Calu3 (cell line): ENCODE measurements at regions not wholly inside any gene's neighbourhood (a gene's known extent, or its start where the extent isn't known, plus 50 kb on each side); places are given as distances from the start of the nearest gene placed in this dataset.

Experiments used
- BruUV-seq: library from RNA; stranded (reverse); fragments of 400-500 nt; replicated peaks from 2 replicates; lab custom pipeline; 2021; lab: Mats Ljungman, UMichigan
- CTCF ChIA-PET: fragments of 300-600 bp; sonication (Branson Sonifier 250); formaldehyde crosslinking; loops from one replicate; lab custom pipeline; 2022; ENCODE audit warnings: antibody characterized with exemption; lab: Charles Lee
- DNase-seq: peaks from one replicate; pipeline ENCODE4 v3.0.0; 2022
- H3K27ac Mint-ChIP-seq: one replicate; pipeline ENCODE4 v1.8.0; 2022; ENCODE audit warnings: mixed read lengths; ENCODE audit not compliant: unreplicated experiment
- H3K27me3 Mint-ChIP-seq: one replicate; pipeline ENCODE4 v1.8.0; 2022; ENCODE audit warnings: mixed read lengths; ENCODE audit not compliant: unreplicated experiment
- H3K36me3 Mint-ChIP-seq: one replicate; pipeline ENCODE4 v1.8.0; 2022; ENCODE audit warnings: mild to moderate bottlenecking, moderate library complexity, mixed read lengths; ENCODE audit not compliant: insufficient read depth, unreplicated experiment
- H3K4me1 Mint-ChIP-seq: one replicate; pipeline ENCODE4 v1.8.0; 2022; ENCODE audit warnings: mild to moderate bottlenecking, low read depth, mixed read lengths; ENCODE audit not compliant: unreplicated experiment
- H3K4me3 Mint-ChIP-seq: one replicate; pipeline ENCODE4 v1.8.0; 2022; ENCODE audit warnings: mild to moderate bottlenecking, low read depth, moderate library complexity, mixed read lengths; ENCODE audit not compliant: unreplicated experiment
- H3K9me3 Mint-ChIP-seq: one replicate; pipeline ENCODE4 v1.8.0; 2022; ENCODE audit warnings: low read depth, mixed read lengths; ENCODE audit not compliant: unreplicated experiment
- CTCF ChIP-seq: fragments of 200-600 bp; IDR thresholded peaks from one replicate; pipeline ENCODE4 v1.8.0; 2022; ENCODE audit warnings: antibody characterized with exemption; ENCODE audit not compliant: unreplicated experiment
- intact Hi-C: fragments of 100-400 bp; cut with micrococcal nuclease; formaldehyde crosslinking; loops from one replicate; pipeline ENCODE4 v1.10.0; 2022; ENCODE audit not compliant: unreplicated experiment

- Mint-ChIP-seq H3K27ac (no peak overlapping the region), H3K9me3 (no peaks in the 10 kb centered on the region), H3K4me3 (no peak overlapping the region), H3K27me3 (no peaks in the 10 kb centered on the region), H3K36me3 (no peaks in the 10 kb centered on the region), H3K4me1 (no peaks in the 10 kb centered on the region)
- BruUV-seq, result no TSS peak
- no peak for TF ChIP-seq CTCF
- no peak for DNase-seq
- CTCF ChIA-PET, result interaction anchor here (0.5 kb wide), 1 partner anchor 85 kb away, joined by 3 read pairs; no protein-coding TSS in a partner anchor
- intact Hi-C loops, result no loop called here
These were observed 442.4 kb upstream of the BOD1L1 start for GRCh38 chr4:14069886-14070285.

GRCh38 chr4:14070289-14070880 is 442.9 kb upstream of the BOD1L1 start:
- H3K27ac Mint-ChIP-seq, result no peak overlapping the region
- no peaks in the 10 kb centered on the region for H3K4me1 Mint-ChIP-seq
- intact Hi-C loops, result no loop called here
- CTCF ChIA-PET, result interaction anchor here (0.5 kb wide), 1 partner anchor 86 kb away, joined by 3 read pairs; no protein-coding TSS in a partner anchor
- no TSS peak for BruUV-seq
- no peaks in the 10 kb centered on the region for H3K36me3 Mint-ChIP-seq
- H3K9me3 Mint-ChIP-seq, result no peaks in the 10 kb centered on the region
- no peaks in the 10 kb centered on the region for H3K27me3 Mint-ChIP-seq
- no peak for TF ChIP-seq CTCF
- DNase-seq, result no peak
- H3K4me3 Mint-ChIP-seq, result no peak overlapping the region

- BruUV-seq, result no TSS peak
- H3K4me3 Mint-ChIP-seq, result no peak overlapping the region
- CTCF ChIA-PET, result no interaction called here
- intact Hi-C loops, result no loop called here
- no peak for DNase-seq
- TF ChIP-seq CTCF, result no peak
- no peaks in the 10 kb centered on the region for H3K4me1 Mint-ChIP-seq
- no peaks in the 10 kb centered on the region for H3K27me3 Mint-ChIP-seq
- no peak overlapping the region for H3K27ac Mint-ChIP-seq
- no peaks in the 10 kb centered on the region for H3K36me3 Mint-ChIP-seq
- H3K9me3 Mint-ChIP-seq, result no peaks in the 10 kb centered on the region
These were observed 445.0 kb upstream of the BOD1L1 start for GRCh38 chr4:14072506-14072905.

GRCh38 chr4:14076776-14077175 is 449.3 kb upstream of the BOD1L1 start:
- Mint-ChIP-seq H3K36me3 (no peaks in the 10 kb centered on the region), H3K27me3 (no peaks in the 10 kb centered on the region), H3K4me3 (no peak overlapping the region), H3K9me3 (no peaks in the 10 kb centered on the region), H3K27ac (no peak overlapping the region), H3K4me1 (no peaks in the 10 kb centered on the region)
- BruUV-seq, result no TSS peak
- DNase-seq, result no peak
- no peak for TF ChIP-seq CTCF
- intact Hi-C loops, result no loop called here
- CTCF ChIA-PET, result no interaction called here
